Loucy (cell line): ENCODE measurements at regions not wholly inside any gene's neighbourhood (a gene's known extent, or its start where the extent isn't known, plus 50 kb on each side); places are given as distances from the start of the nearest gene placed in this dataset.

ENCODE experiments used
- CTCF ChIP-seq: fragments of 200-600 bp; sonication (generic); conservative IDR thresholded peaks from 2 replicates; pipeline ENCODE4 v1.5.1; 2014; ENCODE audit warnings: mild to moderate bottlenecking, antibody characterized with exemption, low read length
- EZH2phosphoT487 ChIP-seq: fragments of 200-600 bp; IDR thresholded peaks from 2 replicates; pipeline ENCODE4 v1.6.1; 2018; ENCODE audit warnings: antibody characterized with exemption, mild to moderate bottlenecking, moderate library complexity, borderline replicate concordance

DNA sequence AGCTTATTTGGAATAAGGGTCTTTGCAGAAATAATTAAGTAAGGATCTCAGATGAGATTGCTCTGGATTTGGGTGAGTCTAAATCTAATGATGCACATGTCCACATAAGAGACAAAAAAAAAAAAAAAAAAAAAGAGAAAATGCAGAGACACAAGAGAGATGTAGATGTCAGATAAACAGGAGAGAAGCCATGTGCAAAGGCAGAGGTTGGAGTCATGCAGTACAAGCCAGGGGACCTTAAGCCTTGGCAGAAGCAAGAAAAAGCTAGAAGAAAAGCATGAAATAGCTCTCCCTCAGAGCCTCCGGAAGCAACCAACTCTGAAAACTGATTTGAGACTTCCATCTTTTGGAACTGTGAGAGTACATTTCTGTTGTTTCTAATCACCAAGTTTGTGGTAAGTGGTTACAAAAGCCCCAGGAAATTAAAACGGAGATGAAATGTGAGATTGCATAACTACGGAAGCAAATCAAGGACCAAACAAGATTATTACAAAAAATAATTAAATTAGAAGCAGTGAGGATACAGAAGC is 1304.0 kb upstream of the SEL1L start:
- no peak for TF ChIP-seq CTCF
- no peak for TF ChIP-seq EZH2phosphoT487
